Vagina (tissue), 2 donors: ENCODE measurements at regions not wholly inside any gene's neighbourhood (a gene's known extent, or its start where the extent isn't known, plus 50 kb on each side); places are given as distances from the start of the nearest gene placed in this dataset.

ENCODE experiments used
- CTCF ChIP-seq, 3 experiments: fragments of 450-650 bp in 2 of 3; fragments of 200-600 bp in 1 of 3; sonication (generic) in 1 of 3; IDR thresholded peaks; one replicate each; pipeline ENCODE4 v1.5.1; 2017 to 2019; ENCODE audit warnings: antibody characterized with exemption in 3 of 3, mild to moderate bottlenecking in 2 of 3, moderate library complexity in 2 of 3
- POLR2A ChIP-seq, 2 donors: fragments of 450-650 bp; IDR thresholded peaks; one replicate each; pipeline ENCODE4 v1.6.1; 2017; ENCODE audit warnings: antibody characterized with exemption in 2 of 2, mild to moderate bottlenecking in 2 of 2, moderate library complexity in 2 of 2

DNA sequence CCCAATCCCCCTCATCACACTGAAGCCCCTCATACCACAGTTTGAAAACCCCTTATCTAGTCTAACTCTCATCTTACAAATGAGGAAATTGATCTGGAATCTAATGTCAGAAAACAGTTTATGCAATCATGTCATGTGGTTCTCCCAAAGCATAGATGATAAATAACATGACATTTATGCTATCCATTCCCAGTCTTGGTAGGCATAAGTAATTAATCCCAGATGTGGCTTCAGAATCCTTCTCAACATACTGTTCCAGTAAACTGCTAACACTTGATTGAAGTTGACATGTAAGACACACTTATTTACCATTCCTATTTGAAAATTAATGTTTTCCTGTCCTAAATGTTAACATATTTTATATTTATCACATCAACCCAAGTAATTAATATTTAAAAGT is 168.7 kb downstream of the GALC start:
- TF ChIP-seq CTCF (IDR thresholded peaks at IDR 0.05) (no peak), POLR2A (IDR thresholded peaks at IDR 0.05) (no peak)
